ENCODE measurements at regions not wholly inside any gene's neighbourhood (a gene's known extent, or its start where the extent isn't known, plus 50 kb on each side); places are given as distances from the start of the nearest gene placed in this dataset.

- intact Hi-C loops (cut with DNase I; ENCODE audit: low total_unique reads) = no loop called here
- no peaks in the 10 kb centered on the region for H3K27me3 ChIP-seq
- WGBS, 2 donors = 49% methylated on average over 8 of the region's 8 CpGs
- no peaks in the 10 kb centered on the region for H3K36me3 ChIP-seq (ENCODE audit: low read depth, missing control alignments)
- no peak overlapping the region for H3K27ac ChIP-seq
- H3K4me1 ChIP-seq = no peaks in the 10 kb centered on the region
- no peak for TF ChIP-seq POLR2A (IDR thresholded peaks at IDR 0.05)
- no peak for TF ChIP-seq CTCF (IDR thresholded peaks at IDR 0.05)
- H3K9me3 ChIP-seq = no peaks in the 10 kb centered on the region
- no peak overlapping the region for H3K4me3 ChIP-seq
- peak; percentile 27 for DNase-seq
Measured at GRCh38 chr19:32131005-32131404, 214.4 kb upstream of the ZNF507 start.

- TF ChIP-seq POLR2A (IDR thresholded peaks at IDR 0.05) (no peak), CTCF (IDR thresholded peaks at IDR 0.05) (no peak)
- Histone ChIP-seq H3K27ac (no peak overlapping the region), H3K27me3 (no peaks in the 10 kb centered on the region), H3K4me3 (no peak overlapping the region), H3K4me1 (no peaks in the 10 kb centered on the region), H3K36me3 (ENCODE audit: low read depth, missing control alignments) (no peaks in the 10 kb centered on the region), H3K9me3 (no peaks in the 10 kb centered on the region)
- DNase-seq = no peak
- intact Hi-C loops (cut with DNase I; ENCODE audit: low total_unique reads) = no loop called here
- WGBS, 2 donors = 90 to 91% methylated on average over 5 of the region's 5 CpGs
Measured at GRCh38 chr19:32138416-32138815, 207.0 kb upstream of the ZNF507 start.

- Histone ChIP-seq H3K27ac (no peak overlapping the region), H3K9me3 (no peaks in the 10 kb centered on the region), H3K4me3 (no peak overlapping the region), H3K27me3 (no peaks in the 10 kb centered on the region), H3K4me1 (no peaks in the 10 kb centered on the region), H3K36me3 (ENCODE audit: low read depth, missing control alignments) (no peaks in the 10 kb centered on the region)
- no peak for TF ChIP-seq POLR2A (IDR thresholded peaks at IDR 0.05)
- no peak for TF ChIP-seq CTCF (IDR thresholded peaks at IDR 0.05)
- no peak for DNase-seq
- WGBS, 2 donors = 67 to 82% methylated on average over 7 of the region's 7 CpGs
- intact Hi-C loops (cut with DNase I; ENCODE audit: low total_unique reads) = no loop called here
Measured at GRCh38 chr19:32141840-32142511, 203.4 kb upstream of the ZNF507 start.

- Histone ChIP-seq H3K4me1 (no peaks in the 10 kb centered on the region), H3K4me3 (no peak overlapping the region), H3K27ac (no peak overlapping the region), H3K36me3 (ENCODE audit: low read depth, missing control alignments) (no peaks in the 10 kb centered on the region), H3K9me3 (no peaks in the 10 kb centered on the region), H3K27me3 (no peaks in the 10 kb centered on the region)
- no peak for DNase-seq
- TF ChIP-seq POLR2A (IDR thresholded peaks at IDR 0.05) (no peak), CTCF (IDR thresholded peaks at IDR 0.05) (no peak)
- intact Hi-C loops (cut with DNase I; ENCODE audit: low total_unique reads) = no loop called here
Measured at GRCh38 chr19:32146664-32147063, 198.7 kb upstream of the ZNF507 start.

GRCh38 chr19:32150605-32151004 is 194.8 kb upstream of the ZNF507 start:
- Histone ChIP-seq H3K4me3 (no peak overlapping the region), H3K27ac (no peak overlapping the region), H3K9me3 (no peaks in the 10 kb centered on the region), H3K4me1 (no peaks in the 10 kb centered on the region), H3K27me3 (no peaks in the 10 kb centered on the region), H3K36me3 (ENCODE audit: low read depth, missing control alignments) (no peaks in the 10 kb centered on the region)
- intact Hi-C loops (cut with DNase I; ENCODE audit: low total_unique reads) = no loop called here
- TF ChIP-seq CTCF (IDR thresholded peaks at IDR 0.05) = no peak
- TF ChIP-seq POLR2A (IDR thresholded peaks at IDR 0.05) = no peak
- no peak for DNase-seq
